Calu3 (cell line): ENCODE measurements at regions not wholly inside any gene's neighbourhood (a gene's known extent, or its start where the extent isn't known, plus 50 kb on each side); places are given as distances from the start of the nearest gene placed in this dataset.

Source experiments
- BruUV-seq: library from RNA; stranded (reverse); fragments of 400-500 nt; replicated peaks from 2 replicates; lab custom pipeline; 2021; lab: Mats Ljungman, UMichigan
- CTCF ChIA-PET: fragments of 300-600 bp; sonication (Branson Sonifier 250); formaldehyde crosslinking; loops from one replicate; lab custom pipeline; 2022; ENCODE audit warnings: antibody characterized with exemption; lab: Charles Lee
- DNase-seq: peaks from one replicate; pipeline ENCODE4 v3.0.0; 2022
- H3K27ac Mint-ChIP-seq: one replicate; pipeline ENCODE4 v1.8.0; 2022; ENCODE audit warnings: mixed read lengths; ENCODE audit not compliant: unreplicated experiment
- H3K27me3 Mint-ChIP-seq: one replicate; pipeline ENCODE4 v1.8.0; 2022; ENCODE audit warnings: mixed read lengths; ENCODE audit not compliant: unreplicated experiment
- H3K36me3 Mint-ChIP-seq: one replicate; pipeline ENCODE4 v1.8.0; 2022; ENCODE audit warnings: mild to moderate bottlenecking, moderate library complexity, mixed read lengths; ENCODE audit not compliant: insufficient read depth, unreplicated experiment
- H3K4me1 Mint-ChIP-seq: one replicate; pipeline ENCODE4 v1.8.0; 2022; ENCODE audit warnings: mild to moderate bottlenecking, low read depth, mixed read lengths; ENCODE audit not compliant: unreplicated experiment
- H3K4me3 Mint-ChIP-seq: one replicate; pipeline ENCODE4 v1.8.0; 2022; ENCODE audit warnings: mild to moderate bottlenecking, low read depth, moderate library complexity, mixed read lengths; ENCODE audit not compliant: unreplicated experiment
- H3K9me3 Mint-ChIP-seq: one replicate; pipeline ENCODE4 v1.8.0; 2022; ENCODE audit warnings: low read depth, mixed read lengths; ENCODE audit not compliant: unreplicated experiment
- intact Hi-C: fragments of 100-400 bp; cut with micrococcal nuclease; formaldehyde crosslinking; loops from one replicate; pipeline ENCODE4 v1.10.0; 2022; ENCODE audit not compliant: unreplicated experiment
- TF ChIP-seq, protein P1 (sequence below): fragments of 200-600 bp; IDR thresholded peaks from one replicate; pipeline ENCODE4 v1.8.0; 2022; ENCODE audit warnings: antibody characterized with exemption; ENCODE audit not compliant: unreplicated experiment

- H3K4me1 Mint-ChIP-seq, result no peaks in the 10 kb centered on the region
- no peak for DNase-seq
- H3K9me3 Mint-ChIP-seq, result peaks cover 5% of the 10 kb centered on the region
- intact Hi-C loops, result no loop called here
- no peaks in the 10 kb centered on the region for H3K27me3 Mint-ChIP-seq
- no peak overlapping the region for H3K4me3 Mint-ChIP-seq
- no peak overlapping the region for H3K27ac Mint-ChIP-seq
- CTCF ChIA-PET, result no interaction called here
- TF ChIP-seq, protein P1, sequence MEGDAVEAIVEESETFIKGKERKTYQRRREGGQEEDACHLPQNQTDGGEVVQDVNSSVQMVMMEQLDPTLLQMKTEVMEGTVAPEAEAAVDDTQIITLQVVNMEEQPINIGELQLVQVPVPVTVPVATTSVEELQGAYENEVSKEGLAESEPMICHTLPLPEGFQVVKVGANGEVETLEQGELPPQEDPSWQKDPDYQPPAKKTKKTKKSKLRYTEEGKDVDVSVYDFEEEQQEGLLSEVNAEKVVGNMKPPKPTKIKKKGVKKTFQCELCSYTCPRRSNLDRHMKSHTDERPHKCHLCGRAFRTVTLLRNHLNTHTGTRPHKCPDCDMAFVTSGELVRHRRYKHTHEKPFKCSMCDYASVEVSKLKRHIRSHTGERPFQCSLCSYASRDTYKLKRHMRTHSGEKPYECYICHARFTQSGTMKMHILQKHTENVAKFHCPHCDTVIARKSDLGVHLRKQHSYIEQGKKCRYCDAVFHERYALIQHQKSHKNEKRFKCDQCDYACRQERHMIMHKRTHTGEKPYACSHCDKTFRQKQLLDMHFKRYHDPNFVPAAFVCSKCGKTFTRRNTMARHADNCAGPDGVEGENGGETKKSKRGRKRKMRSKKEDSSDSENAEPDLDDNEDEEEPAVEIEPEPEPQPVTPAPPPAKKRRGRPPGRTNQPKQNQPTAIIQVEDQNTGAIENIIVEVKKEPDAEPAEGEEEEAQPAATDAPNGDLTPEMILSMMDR, result no peak
- BruUV-seq, result no TSS peak
- no peaks in the 10 kb centered on the region for H3K36me3 Mint-ChIP-seq
Observed at GRCh38 chr6:105618247-105618646, 215.4 kb upstream of the PREP start.

DNA sequence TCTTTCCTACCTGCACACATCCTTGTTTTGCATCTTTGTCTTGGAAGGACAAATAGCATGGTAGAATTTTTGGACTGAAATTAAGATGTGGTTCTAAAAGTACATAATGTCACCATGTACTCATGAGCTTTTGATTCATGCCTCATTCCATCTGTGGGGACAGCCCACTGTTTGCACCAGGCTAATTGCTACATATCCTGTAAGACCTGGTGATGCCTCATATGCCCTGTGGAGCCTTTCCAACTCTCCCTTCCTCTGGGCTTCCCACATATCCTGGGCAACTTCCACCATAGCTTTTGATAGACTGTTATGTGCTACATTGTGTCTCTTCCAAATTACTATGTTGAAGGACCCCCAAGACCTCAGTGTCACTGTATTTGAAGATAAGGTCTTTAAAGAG, 213.6 kb upstream of the PREP start:
- intact Hi-C loops, result no loop called here
- H3K27ac Mint-ChIP-seq, result no peak overlapping the region
- H3K4me1 Mint-ChIP-seq, result no peaks in the 10 kb centered on the region
- H3K36me3 Mint-ChIP-seq, result no peaks in the 10 kb centered on the region
- peaks cover 5% of the 10 kb centered on the region for H3K9me3 Mint-ChIP-seq
- CTCF ChIA-PET, result no interaction called here
- H3K4me3 Mint-ChIP-seq, result no peak overlapping the region
- H3K27me3 Mint-ChIP-seq, result no peaks in the 10 kb centered on the region
- BruUV-seq, result no TSS peak
- no peak for DNase-seq
- TF ChIP-seq, protein P1, result no peak

GRCh38 chr6:105611606-105612005, 208.7 kb upstream of the PREP start:
- no peak for DNase-seq
- intact Hi-C loops, result no loop called here
- CTCF ChIA-PET, result no interaction called here
- BruUV-seq, result no TSS peak
- Mint-ChIP-seq H3K27ac (no peak overlapping the region), H3K36me3 (no peaks in the 10 kb centered on the region), H3K4me3 (no peak overlapping the region), H3K4me1 (peaks cover 27% of the 10 kb centered on the region), H3K27me3 (no peaks in the 10 kb centered on the region), H3K9me3 (peaks cover 5% of the 10 kb centered on the region)
- TF ChIP-seq, protein P1, result no peak

GRCh38 chr6:105609375-105609991, 206.6 kb upstream of the PREP start:
- no TSS peak for BruUV-seq
- DNase-seq, result no peak
- intact Hi-C loops, result no loop called here
- CTCF ChIA-PET, result no interaction called here
- no peaks in the 10 kb centered on the region for H3K36me3 Mint-ChIP-seq
- H3K4me1 Mint-ChIP-seq, result peaks cover 27% of the 10 kb centered on the region
- TF ChIP-seq, protein P1, result no peak
- no peak overlapping the region for H3K4me3 Mint-ChIP-seq
- peaks cover 3% of the 10 kb centered on the region for H3K9me3 Mint-ChIP-seq
- no peak overlapping the region for H3K27ac Mint-ChIP-seq
- no peaks in the 10 kb centered on the region for H3K27me3 Mint-ChIP-seq
